ENCODE measurements at regions not wholly inside any gene's neighbourhood (a gene's known extent, or its start where the extent isn't known, plus 50 kb on each side); places are given as distances from the start of the nearest gene placed in this dataset.

GRCh38 chr12:27866373-27867101 lies 86.5 kb upstream of the MANSC4 start (continued):
- TF ChIP-seq ZNF462 (CRISPR knock-in tag; IDR thresholded peaks at IDR 0.05) (no peak), NANOG (IDR thresholded peaks at IDR 0.05; ENCODE audit: borderline replicate concordance) (no peak), EZH2phosphoT487 (IDR thresholded peaks at IDR 0.05; ENCODE audit: unreplicated experiment) (no peak), JUNB (IDR thresholded peaks at IDR 0.05; ENCODE audit: unreplicated experiment) (no peak), ZNF331 (CRISPR knock-in tag; IDR thresholded peaks at IDR 0.05; ENCODE audit: low read depth) (no peak), ZNF114 (CRISPR knock-in tag; IDR thresholded peaks at IDR 0.05) (no peak), EZH2 (IDR thresholded peaks at IDR 0.05; ENCODE audit: low read depth, unreplicated experiment) (no peak)
- TF ChIP-seq, protein P1, sequence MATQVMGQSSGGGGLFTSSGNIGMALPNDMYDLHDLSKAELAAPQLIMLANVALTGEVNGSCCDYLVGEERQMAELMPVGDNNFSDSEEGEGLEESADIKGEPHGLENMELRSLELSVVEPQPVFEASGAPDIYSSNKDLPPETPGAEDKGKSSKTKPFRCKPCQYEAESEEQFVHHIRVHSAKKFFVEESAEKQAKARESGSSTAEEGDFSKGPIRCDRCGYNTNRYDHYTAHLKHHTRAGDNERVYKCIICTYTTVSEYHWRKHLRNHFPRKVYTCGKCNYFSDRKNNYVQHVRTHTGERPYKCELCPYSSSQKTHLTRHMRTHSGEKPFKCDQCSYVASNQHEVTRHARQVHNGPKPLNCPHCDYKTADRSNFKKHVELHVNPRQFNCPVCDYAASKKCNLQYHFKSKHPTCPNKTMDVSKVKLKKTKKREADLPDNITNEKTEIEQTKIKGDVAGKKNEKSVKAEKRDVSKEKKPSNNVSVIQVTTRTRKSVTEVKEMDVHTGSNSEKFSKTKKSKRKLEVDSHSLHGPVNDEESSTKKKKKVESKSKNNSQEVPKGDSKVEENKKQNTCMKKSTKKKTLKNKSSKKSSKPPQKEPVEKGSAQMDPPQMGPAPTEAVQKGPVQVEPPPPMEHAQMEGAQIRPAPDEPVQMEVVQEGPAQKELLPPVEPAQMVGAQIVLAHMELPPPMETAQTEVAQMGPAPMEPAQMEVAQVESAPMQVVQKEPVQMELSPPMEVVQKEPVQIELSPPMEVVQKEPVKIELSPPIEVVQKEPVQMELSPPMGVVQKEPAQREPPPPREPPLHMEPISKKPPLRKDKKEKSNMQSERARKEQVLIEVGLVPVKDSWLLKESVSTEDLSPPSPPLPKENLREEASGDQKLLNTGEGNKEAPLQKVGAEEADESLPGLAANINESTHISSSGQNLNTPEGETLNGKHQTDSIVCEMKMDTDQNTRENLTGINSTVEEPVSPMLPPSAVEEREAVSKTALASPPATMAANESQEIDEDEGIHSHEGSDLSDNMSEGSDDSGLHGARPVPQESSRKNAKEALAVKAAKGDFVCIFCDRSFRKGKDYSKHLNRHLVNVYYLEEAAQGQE (IDR thresholded peaks at IDR 0.05; ENCODE audit: unreplicated experiment): no peak
